HG02870 (cell line): ENCODE measurements at regions not wholly inside any gene's neighbourhood (a gene's known extent, or its start where the extent isn't known, plus 50 kb on each side); places are given as distances from the start of the nearest gene placed in this dataset.

ENCODE experiments used
- ATAC-seq: cut with Tn5 transposase; IDR thresholded peaks from one replicate; pipeline ENCODE4 v1.9.1; 2021; ENCODE audit warnings: mild to moderate bottlenecking, moderate library complexity; ENCODE audit not compliant: unreplicated experiment

- ATAC-seq = no peak
Measured at GRCh38 chr7:130910949-130911944, 177.2 kb upstream of the KLF14 start.

- ATAC-seq = peak; percentile 3
Measured at GRCh38 chr7:130912082-130912861, 178.3 kb upstream of the KLF14 start.

- ATAC-seq = peak; percentile 90
Measured at GRCh38 chr7:130912862-130913638, 179.0 kb upstream of the KLF14 start.

- ATAC-seq = no peak
Measured at GRCh38 chr7:130913639-130914553, 179.9 kb upstream of the KLF14 start.

- ATAC-seq = no peak
Measured at GRCh38 chr7:130914554-130915294, 180.7 kb upstream of the KLF14 start.

- no peak for ATAC-seq
Measured at GRCh38 chr7:130917669-130918128, 183.7 kb upstream of the KLF14 start.

- no peak for ATAC-seq
Measured at GRCh38 chr7:130918129-130919052, 184.4 kb upstream of the KLF14 start.

GRCh38 chr7:130919316-130920103, 185.5 kb upstream of the KLF14 start:
- ATAC-seq = no peak

- ATAC-seq = no peak
Measured at GRCh38 chr7:130920122-130920521, 186.1 kb upstream of the KLF14 start.

GRCh38 chr7:130921391-130922180, 187.6 kb upstream of the KLF14 start:
- ATAC-seq = no peak

GRCh38 chr7:130922206-130923112, 188.5 kb upstream of the KLF14 start:
- ATAC-seq = no peak

- no peak for ATAC-seq
Measured at GRCh38 chr7:130923365-130923764, 189.4 kb upstream of the KLF14 start.

GRCh38 chr7:130923930-130924329, 189.9 kb upstream of the KLF14 start:
- no peak for ATAC-seq

- no peak for ATAC-seq
Measured at GRCh38 chr7:130925136-130925794, 191.3 kb upstream of the KLF14 start.
